ENCODE measurements at regions not wholly inside any gene's neighbourhood (a gene's known extent, or its start where the extent isn't known, plus 50 kb on each side); places are given as distances from the start of the nearest gene placed in this dataset.
"Not testable (repeated sequence)": the region's sequence is repeated elsewhere in the genome, so short reads cannot be mapped to it uniquely, and the experiment has no call there.

GRCh38 chr2:150700666-150701580 is 213.5 kb upstream of the RND3 start:
- peak; percentile 17 for DNase-seq

- no peak for DNase-seq
Observed at GRCh38 chr2:150699218-150699617, 211.8 kb upstream of the RND3 start.

DNA sequence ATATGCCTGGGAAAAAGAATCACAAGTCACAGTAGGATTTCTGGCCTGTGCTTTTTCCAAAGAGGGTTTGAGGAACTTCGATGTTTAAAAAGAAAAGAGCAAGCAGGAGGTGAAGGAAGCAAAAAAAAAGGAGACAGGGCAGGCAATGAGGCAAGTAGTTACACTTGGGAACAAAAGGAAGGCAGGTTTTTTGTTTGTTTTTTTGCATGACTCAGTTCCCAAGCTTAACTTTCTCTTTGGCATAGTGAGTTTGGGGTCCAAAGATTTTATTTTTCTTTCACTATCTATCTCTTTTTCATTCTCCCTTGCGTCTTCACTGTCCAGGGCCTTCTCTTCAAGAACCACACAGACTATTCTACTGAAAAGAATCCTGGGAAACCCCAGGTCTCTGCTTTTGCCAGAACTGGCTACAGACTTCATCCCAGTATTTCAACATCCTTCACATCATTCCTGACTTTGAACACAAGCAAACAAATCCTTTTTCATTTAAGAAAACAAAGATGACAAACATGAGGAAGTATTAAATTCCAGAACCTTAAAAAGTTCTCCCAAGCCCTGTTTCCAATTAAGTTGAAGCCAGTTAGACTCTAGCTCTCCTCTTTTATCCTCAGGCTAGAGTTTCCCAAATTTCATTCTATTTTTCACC is 210.7 kb upstream of the RND3 start:
- peak; percentile 34 for DNase-seq

- DNase-seq = peak; percentile 5
Observed at GRCh38 chr2:150697596-150697995, 210.1 kb upstream of the RND3 start.

- DNase-seq = peak; percentile 49
Observed at GRCh38 chr2:150695451-150696135, 208.1 kb upstream of the RND3 start.

DNA sequence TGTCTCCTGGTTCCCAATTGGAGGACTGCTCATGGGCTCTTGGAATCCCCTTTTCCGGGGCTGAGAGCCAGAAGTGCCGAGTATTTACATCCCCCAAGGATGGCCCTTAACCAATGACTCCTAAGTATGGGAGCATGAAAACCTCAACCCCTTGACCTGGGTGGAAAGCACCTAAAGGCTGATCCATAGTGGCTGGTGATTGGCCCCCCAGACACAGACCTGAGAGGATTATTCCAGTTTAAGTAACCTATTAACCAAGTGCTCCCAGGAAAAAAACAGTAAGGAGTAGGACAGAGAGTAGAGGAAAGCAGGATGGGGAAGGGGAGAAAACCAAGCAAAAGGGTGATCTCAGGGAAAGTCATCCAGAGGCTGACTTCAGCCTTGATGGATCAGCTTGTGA is 206.1 kb upstream of the RND3 start:
- DNase-seq = no peak

GRCh38 chr2:150690870-150691269 is 203.4 kb upstream of the RND3 start:
- no peak for DNase-seq

- DNase-seq = no peak
Observed at GRCh38 chr2:150690261-150690660, 202.8 kb upstream of the RND3 start.

- DNase-seq = no peak
Observed at GRCh38 chr2:150689590-150689989, 202.1 kb upstream of the RND3 start.

GRCh38 chr2:150688016-150688415 is 200.5 kb upstream of the RND3 start:
- no peak for DNase-seq

DNA sequence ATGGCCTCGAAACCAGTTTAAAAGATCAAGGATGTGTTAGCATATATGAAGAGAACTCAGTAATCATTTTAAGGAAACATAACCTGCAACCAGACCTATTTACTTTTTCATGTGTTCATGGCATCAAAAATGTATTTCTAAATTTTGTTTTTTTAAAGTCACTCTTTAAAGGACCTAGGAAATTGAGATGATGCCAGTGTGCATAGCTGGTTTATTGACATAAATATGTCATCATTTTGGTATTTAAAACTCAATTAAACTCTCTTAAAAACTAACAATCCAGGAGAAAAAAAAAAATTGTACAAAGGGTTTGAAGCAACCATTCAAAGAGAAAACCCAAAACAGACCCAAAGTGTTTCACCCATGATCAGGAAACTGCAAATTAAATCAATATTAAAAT is 198.9 kb upstream of the RND3 start:
- no peak for DNase-seq

DNA sequence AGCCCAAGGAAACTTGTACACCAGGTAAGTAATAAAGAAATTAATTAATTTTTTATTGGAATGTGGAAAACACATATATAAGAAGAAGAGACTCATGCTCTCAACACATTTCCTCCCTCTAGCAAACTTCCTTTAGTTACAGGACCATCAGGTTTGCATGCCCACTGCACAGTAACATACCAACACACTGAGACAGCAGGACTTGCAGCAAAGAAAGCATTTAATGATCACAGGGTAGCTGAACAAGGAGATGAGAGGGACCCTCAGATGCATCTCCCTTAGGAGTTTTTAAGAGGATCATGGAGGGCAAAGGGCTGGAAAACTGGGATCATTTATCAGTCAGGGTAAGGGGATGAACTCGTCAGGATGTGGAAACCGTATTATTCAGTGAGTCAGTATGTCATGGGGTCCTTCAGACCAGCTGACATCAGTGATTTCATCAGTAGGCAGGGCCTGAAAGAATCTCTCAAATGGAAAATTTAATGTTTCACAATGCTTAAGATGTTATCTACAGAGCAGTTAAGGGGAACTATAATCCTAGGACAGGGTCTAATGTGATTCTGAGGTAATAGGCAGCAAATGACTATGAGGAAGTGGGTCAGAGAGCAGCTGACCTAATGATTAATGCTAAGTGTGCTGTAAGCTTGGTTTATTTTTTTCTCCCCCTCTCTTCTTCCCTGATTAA is 193.8 kb upstream of the RND3 start:
- no peak for DNase-seq

GRCh38 chr2:150679456-150680120 is 192.1 kb upstream of the RND3 start:
- no peak for DNase-seq

- no peak for DNase-seq
Observed at GRCh38 chr2:150677551-150677950, 190.1 kb upstream of the RND3 start.

DNA sequence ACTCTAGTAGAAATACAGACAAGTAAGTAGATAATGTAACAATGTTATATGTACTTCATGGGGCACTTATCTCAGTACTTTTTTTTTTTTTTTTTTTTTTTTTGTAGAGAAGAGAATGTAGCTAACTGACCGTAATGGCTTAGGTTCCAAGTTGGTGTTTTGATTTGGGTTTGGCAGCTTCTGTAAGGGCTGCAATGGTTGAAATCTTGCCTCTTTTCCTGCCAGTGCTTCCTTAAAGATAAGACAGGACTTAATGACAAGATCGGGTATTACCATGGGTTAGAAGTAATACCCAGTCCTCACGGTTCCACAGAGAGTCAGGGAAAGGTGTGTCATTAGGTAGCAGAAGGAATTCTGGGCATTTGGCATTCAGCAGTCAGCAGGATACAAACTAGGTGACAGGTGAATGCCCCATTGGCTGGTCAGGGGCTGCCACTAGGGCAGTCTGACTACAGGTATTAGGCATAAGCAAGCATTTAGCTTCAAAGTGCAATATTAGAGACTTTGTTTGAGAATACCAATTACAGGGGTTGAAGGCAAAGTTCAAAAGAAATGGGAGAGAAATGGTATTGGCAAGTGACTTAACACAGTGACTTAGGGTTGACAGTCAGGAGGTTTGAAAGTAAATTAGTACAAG is 189.4 kb upstream of the RND3 start:
- no peak for DNase-seq

DNA sequence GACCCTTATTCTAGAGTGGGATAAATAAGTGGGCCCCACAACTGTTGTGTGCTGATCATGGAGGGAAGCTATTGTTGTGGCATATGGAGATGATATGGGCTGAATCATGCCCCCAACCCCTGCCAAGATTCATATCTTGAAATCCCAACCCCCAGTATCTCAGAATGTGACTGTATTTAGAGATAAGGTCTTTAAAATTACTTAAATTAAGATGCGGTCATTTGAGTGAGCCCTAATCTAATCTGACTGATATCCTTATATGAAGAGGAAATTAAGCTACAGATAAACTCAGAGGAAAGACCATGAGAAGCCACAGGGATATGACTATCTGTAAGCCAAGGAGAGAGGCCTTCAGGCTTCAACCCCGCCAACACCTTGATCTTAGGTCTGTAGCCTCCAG is 188.3 kb upstream of the RND3 start:
- no peak for DNase-seq

- no peak for DNase-seq
Observed at GRCh38 chr2:150674283-150674682, 186.8 kb upstream of the RND3 start.

- no peak for DNase-seq
Observed at GRCh38 chr2:150672311-150672710, 184.8 kb upstream of the RND3 start.

- no peak for DNase-seq
Observed at GRCh38 chr2:150669492-150669891, 182.0 kb upstream of the RND3 start.

DNA sequence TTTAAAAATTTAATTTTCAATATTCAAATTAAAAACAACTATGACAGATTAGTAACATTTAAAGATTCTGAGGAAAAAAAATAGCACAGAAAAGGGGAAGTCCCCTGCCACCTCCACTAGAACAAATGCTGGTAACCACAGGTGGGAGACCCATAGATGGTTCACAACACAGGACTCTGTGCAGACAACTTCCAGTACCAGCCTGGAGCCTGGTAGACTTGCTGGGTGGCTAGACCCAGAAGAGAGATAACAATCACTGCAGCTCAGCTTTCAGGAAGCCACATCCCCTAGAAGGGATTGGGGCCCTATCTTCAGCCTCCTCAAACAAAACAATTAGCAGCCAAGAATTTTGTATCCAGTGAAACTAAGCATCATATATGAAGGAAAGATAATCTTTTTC is 179.6 kb upstream of the RND3 start:
- DNase-seq = not testable (repeated sequence)

GRCh38 chr2:150663143-150663542 is 175.7 kb upstream of the RND3 start:
- DNase-seq = no peak

DNA sequence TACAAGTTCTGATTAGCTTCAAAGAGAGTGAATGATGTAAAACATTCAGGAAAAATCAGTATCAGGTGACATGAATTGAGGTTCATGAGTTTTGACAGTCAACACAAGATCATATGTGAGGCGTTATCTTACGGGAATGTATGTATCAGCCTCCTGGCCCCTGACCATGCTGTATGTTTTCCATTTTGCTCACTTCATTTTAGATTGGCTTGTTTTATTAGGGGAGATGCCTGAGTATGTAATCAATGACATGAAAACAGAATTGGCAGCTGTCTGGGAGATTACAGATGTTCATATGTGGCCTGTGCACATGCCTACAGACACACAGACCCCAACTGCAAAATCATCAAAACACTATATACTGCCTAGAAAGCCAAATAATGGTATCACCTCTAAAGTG is 168.5 kb upstream of the RND3 start:
- no peak for DNase-seq

Measured in tongue (tissue), 1 donor.